DND-41 (cell line): ENCODE measurements at regions not wholly inside any gene's neighbourhood (a gene's known extent, or its start where the extent isn't known, plus 50 kb on each side); places are given as distances from the start of the nearest gene placed in this dataset.

Source experiments
- EZH2 ChIP-seq: IDR thresholded peaks from 3 replicates; pipeline ENCODE4 v1.6.1; 2012; ENCODE audit warnings: borderline replicate concordance, low read depth, mild to moderate bottlenecking, moderate library complexity, low read length, inconsistent platforms; ENCODE audit not compliant: severe bottlenecking
- TF ChIP-seq, protein P1 (sequence below): IDR thresholded peaks from 2 replicates; pipeline ENCODE4 v1.5.1; 2012; ENCODE audit warnings: borderline replicate concordance, low read length, moderate library complexity, mild to moderate bottlenecking; ENCODE audit not compliant: poor library complexity, severe bottlenecking; ENCODE audit errors: extremely low read depth

- TF ChIP-seq, protein P1, sequence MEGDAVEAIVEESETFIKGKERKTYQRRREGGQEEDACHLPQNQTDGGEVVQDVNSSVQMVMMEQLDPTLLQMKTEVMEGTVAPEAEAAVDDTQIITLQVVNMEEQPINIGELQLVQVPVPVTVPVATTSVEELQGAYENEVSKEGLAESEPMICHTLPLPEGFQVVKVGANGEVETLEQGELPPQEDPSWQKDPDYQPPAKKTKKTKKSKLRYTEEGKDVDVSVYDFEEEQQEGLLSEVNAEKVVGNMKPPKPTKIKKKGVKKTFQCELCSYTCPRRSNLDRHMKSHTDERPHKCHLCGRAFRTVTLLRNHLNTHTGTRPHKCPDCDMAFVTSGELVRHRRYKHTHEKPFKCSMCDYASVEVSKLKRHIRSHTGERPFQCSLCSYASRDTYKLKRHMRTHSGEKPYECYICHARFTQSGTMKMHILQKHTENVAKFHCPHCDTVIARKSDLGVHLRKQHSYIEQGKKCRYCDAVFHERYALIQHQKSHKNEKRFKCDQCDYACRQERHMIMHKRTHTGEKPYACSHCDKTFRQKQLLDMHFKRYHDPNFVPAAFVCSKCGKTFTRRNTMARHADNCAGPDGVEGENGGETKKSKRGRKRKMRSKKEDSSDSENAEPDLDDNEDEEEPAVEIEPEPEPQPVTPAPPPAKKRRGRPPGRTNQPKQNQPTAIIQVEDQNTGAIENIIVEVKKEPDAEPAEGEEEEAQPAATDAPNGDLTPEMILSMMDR: no peak
- TF ChIP-seq EZH2: no peak
Measured at GRCh38 chr3:30546934-30547333, 59.5 kb upstream of the TGFBR2 start.
